Breast epithelium (tissue), 4 donors: ENCODE measurements at regions not wholly inside any gene's neighbourhood (a gene's known extent, or its start where the extent isn't known, plus 50 kb on each side); places are given as distances from the start of the nearest gene placed in this dataset.
A peak's percentile ranks its signal among the peaks of the same experiment; 100 is the strongest.

Source experiments
- DNase-seq, 2 donors: peaks; one replicate each; pipeline ENCODE4 v3.0.0-alpha.2; 2019; ENCODE audit warnings: low spot score in 2 of 2
- H3K27ac ChIP-seq, 2 donors: fragments of 200-600 bp; sonication (generic) in 1 of 2; one replicate each; pipeline ENCODE4 v1.5.1; 2016 to 2019; ENCODE audit warnings: mild to moderate bottlenecking in 1 of 2
- H3K27me3 ChIP-seq, 2 donors: fragments of 200-600 bp; sonication (generic) in 1 of 2; one replicate each; pipeline versions ENCODE4 v1.5.1 to v1.6.0; 2017 to 2019; ENCODE audit warnings: control low read depth in 1 of 2, mild to moderate bottlenecking in 1 of 2
- H3K36me3 ChIP-seq: fragments of 200-600 bp; one replicate; pipeline ENCODE4 v1.5.1; 2019
- H3K4me1 ChIP-seq, 2 donors: fragments of 200-600 bp; sonication (generic); one replicate each; pipeline ENCODE4 v1.5.1; 2016 to 2019; ENCODE audit warnings: control low read depth in 1 of 2
- H3K4me3 ChIP-seq, 3 donors: fragments of 200-600 bp; sonication (generic); 1 replicate in 2 of 3; 2 replicates in 1 of 3; pipeline ENCODE4 v1.5.1; 2016 to 2019; ENCODE audit warnings: mild to moderate bottlenecking in 3 of 3, moderate library complexity in 2 of 3
- H3K9me3 ChIP-seq, 2 donors: fragments of 200-600 bp; sonication (generic) in 1 of 2; one replicate each; pipeline ENCODE4 v1.5.1; 2016 to 2019; ENCODE audit warnings: control low read depth in 1 of 2
- POLR2A ChIP-seq: fragments of 450-650 bp; IDR thresholded peaks from one replicate; pipeline ENCODE4 v1.6.1; 2016; ENCODE audit warnings: antibody characterized with exemption, mild to moderate bottlenecking, moderate library complexity
- POLR2AphosphoS5 ChIP-seq, 3 donors: sonication (generic); formaldehyde crosslinking; IDR thresholded peaks; one replicate each; pipeline ENCODE4 v1.6.1; 2017; ENCODE audit warnings: antibody characterized with exemption in 3 of 3
- intact Hi-C: fragments of 100-400 bp; cut with DNase I; formaldehyde crosslinking; loops from one replicate; pipeline ENCODE4 v1.15.1; 2023; ENCODE audit warnings: low total_unique reads
- TF ChIP-seq, protein P1 (sequence below), 3 donors: fragments of 450-650 bp; IDR thresholded peaks; one replicate each; pipeline ENCODE4 v1.5.1; 2016 to 2017; ENCODE audit warnings: antibody characterized with exemption in 3 of 3, mild to moderate bottlenecking in 3 of 3, moderate library complexity in 3 of 3

DNA sequence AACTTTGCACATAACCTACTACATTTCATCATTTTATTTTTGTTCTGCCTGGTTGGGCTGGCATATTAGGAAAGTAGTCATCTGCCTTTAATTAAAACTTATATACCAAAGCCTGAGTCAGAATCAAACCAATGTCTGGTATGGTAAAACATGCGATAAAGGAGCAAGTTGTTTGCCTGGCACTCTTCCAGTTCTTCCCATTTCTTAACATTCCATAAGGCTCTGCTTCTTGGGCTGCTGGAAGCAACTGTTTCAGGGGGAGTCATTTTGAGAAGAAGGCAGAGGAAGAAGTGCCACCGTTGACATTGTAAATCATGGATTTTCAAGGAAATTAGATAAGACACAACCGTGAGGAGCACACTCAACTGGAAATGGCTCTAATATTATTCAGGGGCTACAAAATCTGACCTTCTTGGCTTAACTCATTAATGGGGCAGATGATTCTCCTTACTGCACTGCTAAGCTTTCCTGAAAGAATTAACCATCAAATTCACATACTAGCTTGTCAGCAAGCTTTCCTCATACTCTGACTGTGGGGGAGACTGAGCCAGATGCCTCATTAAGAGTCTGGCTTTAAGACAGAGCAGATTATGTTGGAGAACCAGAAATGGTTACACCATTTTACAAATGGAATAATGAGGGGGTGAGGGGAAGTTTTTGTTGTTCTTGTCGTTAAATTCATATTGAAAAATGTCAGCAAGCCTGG, 391.0 kb downstream of the TMEM232 start:
- DNase-seq = no peak
- no peaks in the 10 kb centered on the region for H3K4me1 ChIP-seq
- H3K4me3 ChIP-seq = no peak overlapping the region
- H3K27ac ChIP-seq = peak overlapping the region in 1 of 2 donors; percentile 19
- TF ChIP-seq POLR2AphosphoS5 (IDR thresholded peaks at IDR 0.05) (no peak), POLR2A (no peak)
- TF ChIP-seq, protein P1, sequence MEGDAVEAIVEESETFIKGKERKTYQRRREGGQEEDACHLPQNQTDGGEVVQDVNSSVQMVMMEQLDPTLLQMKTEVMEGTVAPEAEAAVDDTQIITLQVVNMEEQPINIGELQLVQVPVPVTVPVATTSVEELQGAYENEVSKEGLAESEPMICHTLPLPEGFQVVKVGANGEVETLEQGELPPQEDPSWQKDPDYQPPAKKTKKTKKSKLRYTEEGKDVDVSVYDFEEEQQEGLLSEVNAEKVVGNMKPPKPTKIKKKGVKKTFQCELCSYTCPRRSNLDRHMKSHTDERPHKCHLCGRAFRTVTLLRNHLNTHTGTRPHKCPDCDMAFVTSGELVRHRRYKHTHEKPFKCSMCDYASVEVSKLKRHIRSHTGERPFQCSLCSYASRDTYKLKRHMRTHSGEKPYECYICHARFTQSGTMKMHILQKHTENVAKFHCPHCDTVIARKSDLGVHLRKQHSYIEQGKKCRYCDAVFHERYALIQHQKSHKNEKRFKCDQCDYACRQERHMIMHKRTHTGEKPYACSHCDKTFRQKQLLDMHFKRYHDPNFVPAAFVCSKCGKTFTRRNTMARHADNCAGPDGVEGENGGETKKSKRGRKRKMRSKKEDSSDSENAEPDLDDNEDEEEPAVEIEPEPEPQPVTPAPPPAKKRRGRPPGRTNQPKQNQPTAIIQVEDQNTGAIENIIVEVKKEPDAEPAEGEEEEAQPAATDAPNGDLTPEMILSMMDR (IDR thresholded peaks at IDR 0.05) = no peak
- intact Hi-C loops = no loop called here
- no peaks in the 10 kb centered on the region for H3K9me3 ChIP-seq
- H3K27me3 ChIP-seq = no peaks in the 10 kb centered on the region
- H3K36me3 ChIP-seq = no peaks in the 10 kb centered on the region

DNA sequence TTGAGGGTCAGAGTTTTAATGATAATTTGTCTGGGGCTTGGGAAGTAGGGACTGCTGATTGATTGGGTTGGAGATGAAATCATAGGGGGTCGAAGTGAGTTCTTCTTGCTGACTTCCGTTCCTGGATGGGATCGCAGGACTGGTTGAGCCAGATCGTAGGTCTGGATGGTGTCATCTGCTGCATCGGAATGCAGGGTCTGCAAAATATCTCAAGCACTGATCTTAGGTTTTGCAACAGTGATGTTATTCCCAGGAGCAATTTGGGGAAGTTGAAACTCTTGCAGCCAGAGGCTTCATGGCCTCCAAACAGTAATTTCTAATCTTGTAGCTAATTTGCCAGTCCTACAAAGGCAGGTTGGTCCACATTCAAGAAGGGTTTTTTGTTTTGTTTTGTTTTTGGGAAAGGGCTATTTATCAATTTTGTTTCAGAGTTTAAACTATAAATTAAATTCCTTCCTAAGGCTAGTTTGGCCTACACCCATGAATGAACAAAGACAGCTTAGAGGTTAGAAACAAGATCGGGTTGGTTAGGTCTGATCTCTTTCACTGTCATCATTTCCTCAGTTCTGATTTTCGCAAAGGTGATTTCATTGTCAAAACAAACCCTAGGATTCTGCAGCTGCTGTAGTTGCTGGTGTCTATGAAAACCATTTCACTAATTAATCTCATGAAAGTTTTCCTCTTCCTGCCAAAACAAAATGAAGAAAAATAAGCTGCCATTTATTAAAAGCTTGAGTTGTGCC, 388.0 kb downstream of the TMEM232 start:
- TF ChIP-seq POLR2AphosphoS5 (IDR thresholded peaks at IDR 0.05) = peak in 2 of 3 donors; percentile 24 to 66
- TF ChIP-seq, protein P1 (IDR thresholded peaks at IDR 0.05) = no peak
- H3K36me3 ChIP-seq = no peaks in the 10 kb centered on the region
- H3K9me3 ChIP-seq = no peaks in the 10 kb centered on the region
- no peak for DNase-seq
- H3K4me1 ChIP-seq = no peaks in the 10 kb centered on the region
- intact Hi-C loops = no loop called here
- H3K27me3 ChIP-seq = no peaks in the 10 kb centered on the region
- H3K27ac ChIP-seq = peak overlapping the region; percentile 8 to 35
- no peak overlapping the region for H3K4me3 ChIP-seq

DNA sequence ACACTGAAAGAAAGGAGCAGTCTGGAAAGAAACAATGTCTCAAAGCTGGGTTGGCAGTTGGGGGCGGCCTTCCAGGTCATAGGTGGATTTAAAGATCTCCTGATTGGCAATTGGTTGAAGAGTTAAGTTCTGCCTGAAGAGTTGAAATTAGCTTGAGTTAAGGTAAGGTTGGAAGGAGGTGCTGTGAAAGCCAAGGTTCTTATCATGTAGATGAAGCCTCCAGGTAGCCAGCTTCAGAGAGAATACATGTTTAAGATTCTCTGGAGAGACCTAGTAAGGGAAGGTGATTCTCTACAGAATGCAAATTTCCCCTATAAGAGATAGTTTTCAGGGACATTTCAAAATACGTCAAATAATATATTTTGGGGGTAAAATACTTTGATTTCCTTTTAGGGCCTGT, 387.1 kb downstream of the TMEM232 start:
- TF ChIP-seq, protein P1 (IDR thresholded peaks at IDR 0.05) = no peak
- no peak for TF ChIP-seq POLR2A
- TF ChIP-seq POLR2AphosphoS5 (IDR thresholded peaks at IDR 0.05) = no peak
- H3K27me3 ChIP-seq = no peaks in the 10 kb centered on the region
- H3K4me1 ChIP-seq = no peaks in the 10 kb centered on the region
- H3K9me3 ChIP-seq = no peaks in the 10 kb centered on the region
- intact Hi-C loops = no loop called here
- H3K27ac ChIP-seq = peak overlapping the region; percentile 8 to 57
- H3K4me3 ChIP-seq = no peak overlapping the region
- H3K36me3 ChIP-seq = no peaks in the 10 kb centered on the region
- no peak for DNase-seq

DNA sequence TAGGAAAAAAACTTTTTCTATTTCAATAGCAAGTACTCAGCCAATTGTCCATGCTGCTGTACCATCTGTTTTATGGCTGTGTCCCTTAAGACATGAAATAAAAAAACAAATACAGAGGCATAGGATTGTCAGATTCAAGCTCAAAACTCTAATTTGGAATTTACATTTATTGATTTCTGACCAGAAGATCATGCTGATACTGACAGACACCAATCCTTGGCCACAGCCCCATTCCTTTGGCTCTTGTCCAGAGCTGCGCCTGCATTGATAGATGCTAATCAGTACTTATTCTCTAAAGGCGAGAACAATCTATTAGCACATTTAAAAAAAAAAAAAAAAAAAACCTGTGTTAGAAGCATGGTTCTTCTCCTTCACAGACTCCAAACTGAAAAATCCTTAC, 384.6 kb downstream of the TMEM232 start:
- no peaks in the 10 kb centered on the region for H3K27me3 ChIP-seq
- intact Hi-C loops = no loop called here
- H3K36me3 ChIP-seq = no peaks in the 10 kb centered on the region
- no peaks in the 10 kb centered on the region for H3K4me1 ChIP-seq
- H3K9me3 ChIP-seq = no peaks in the 10 kb centered on the region
- TF ChIP-seq POLR2AphosphoS5 (IDR thresholded peaks at IDR 0.05) = no peak
- TF ChIP-seq POLR2A = no peak
- TF ChIP-seq, protein P1 (IDR thresholded peaks at IDR 0.05) = no peak
- H3K27ac ChIP-seq = peak overlapping the region; percentile 53 to 60
- no peak for DNase-seq
- H3K4me3 ChIP-seq = no peak overlapping the region

DNA sequence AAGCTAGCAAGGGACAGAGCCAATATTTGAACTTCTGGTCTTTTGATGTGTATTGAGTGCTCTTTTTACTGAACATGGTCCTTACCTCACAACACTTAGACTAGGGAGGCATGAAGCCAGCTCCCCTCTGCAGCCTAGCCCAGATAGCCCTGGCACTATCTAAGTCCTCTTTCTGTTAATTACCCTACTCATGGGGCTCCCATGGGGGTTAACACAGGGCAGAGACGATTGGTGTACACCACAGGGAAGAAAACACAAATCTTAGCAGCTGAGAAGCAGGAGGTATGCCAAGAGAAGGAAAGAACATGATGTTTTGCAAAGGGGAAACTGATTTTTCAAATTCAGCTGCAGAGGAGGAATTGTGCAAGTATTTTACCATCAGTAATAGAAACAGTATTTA, 383.8 kb downstream of the TMEM232 start:
- Histone ChIP-seq H3K27me3 (no peaks in the 10 kb centered on the region), H3K4me1 (no peaks in the 10 kb centered on the region), H3K9me3 (no peaks in the 10 kb centered on the region), H3K36me3 (no peaks in the 10 kb centered on the region), H3K27ac (peak overlapping the region in 1 of 2 donors; percentile 22), H3K4me3 (no peak overlapping the region)
- peak in 1 of 3 donors; percentile 65 for TF ChIP-seq POLR2AphosphoS5 (IDR thresholded peaks at IDR 0.05)
- TF ChIP-seq POLR2A = no peak
- TF ChIP-seq, protein P1 (IDR thresholded peaks at IDR 0.05) = no peak
- intact Hi-C loops = no loop called here
- DNase-seq = no peak
